CD14-positive monocyte (primary cell): ENCODE measurements at regions not wholly inside any gene's neighbourhood (a gene's known extent, or its start where the extent isn't known, plus 50 kb on each side); places are given as distances from the start of the nearest gene placed in this dataset.

Experiments
- DNase-seq, 3 donors: peaks; one replicate each; pipeline ENCODE4 v3.0.0-alpha.2; 2011 to 2022
- H2AFZ ChIP-seq: 2 replicates; pipeline ENCODE4 v1.6.0; 2012; ENCODE audit warnings: mild to moderate bottlenecking, low read depth, low read length, inconsistent platforms; ENCODE audit not compliant: insufficient read depth, poor library complexity, severe bottlenecking
- H3K27ac ChIP-seq, 2 donors: 1 replicate in 1 of 2; 2 replicates in 1 of 2; pipeline ENCODE4 v1.5.1; 2012 to 2013; ENCODE audit warnings: low read length in 2 of 2, control low read depth in 1 of 2, inconsistent platforms in 1 of 2, low read depth in 1 of 2, mild to moderate bottlenecking in 1 of 2
- H3K27me3 ChIP-seq, 2 donors: one replicate each; pipeline versions ENCODE4 v1.6.0 to v1.6.1; 2011 to 2013; ENCODE audit warnings: low read length in 2 of 2; ENCODE audit not compliant: control insufficient read depth in 2 of 2, insufficient read depth in 2 of 2
- H3K36me3 ChIP-seq, 2 donors: replicated peaks in 1 of 2; 1 replicate in 1 of 2; 2 replicates in 1 of 2; pipeline versions ENCODE4 v1.5.1 to v1.6.1; 2012 to 2013; ENCODE audit warnings: low read length in 2 of 2, control low read depth in 1 of 2, inconsistent platforms in 1 of 2, mild to moderate bottlenecking in 1 of 2; ENCODE audit not compliant: insufficient read depth in 2 of 2, control insufficient read depth in 1 of 2
- H3K4me1 ChIP-seq, 2 donors: 1 replicate in 1 of 2; 2 replicates in 1 of 2; pipeline versions ENCODE4 v1.5.1 to v1.6.1; 2012 to 2013; ENCODE audit warnings: low read length in 2 of 2, control low read depth in 1 of 2, inconsistent platforms in 1 of 2, mild to moderate bottlenecking in 1 of 2, moderate library complexity in 1 of 2; ENCODE audit not compliant: insufficient read depth in 2 of 2, control insufficient read depth in 1 of 2
- H3K4me2 ChIP-seq: replicated peaks from 2 replicates; pipeline ENCODE3; 2012; ENCODE audit warnings: low read length, moderate library complexity, mild to moderate bottlenecking; ENCODE audit not compliant: poor library complexity, severe bottlenecking; ENCODE audit errors: extremely low read depth
- H3K4me3 ChIP-seq, 3 experiments: fragments of 200-600 bp in 1 of 3; sonication (generic) in 1 of 3; replicated peaks in 1 of 3; 1 replicate in 2 of 3; 2 replicates in 1 of 3; pipeline ENCODE4 v1.5.1; 2011 to 2013; ENCODE audit warnings: low read length in 3 of 3, mild to moderate bottlenecking in 3 of 3, control low read depth in 2 of 3, low read depth in 2 of 3, inconsistent platforms in 1 of 3, moderate library complexity in 1 of 3
- H3K79me2 ChIP-seq: 2 replicates; pipeline ENCODE4 v1.6.0; 2012; ENCODE audit warnings: mild to moderate bottlenecking, control low read depth, inconsistent platforms, low read length, moderate library complexity; ENCODE audit not compliant: insufficient read depth
- H3K9ac ChIP-seq: 2 replicates; pipeline ENCODE4 v1.6.0; 2017; ENCODE audit warnings: low read length, mild to moderate bottlenecking; ENCODE audit not compliant: insufficient read depth, poor library complexity, severe bottlenecking
- H3K9me3 ChIP-seq, 2 donors: replicated peaks in 1 of 2; 1 replicate in 1 of 2; 2 replicates in 1 of 2; pipeline versions ENCODE4 v1.5.1 to v1.6.1; 2012 to 2013; ENCODE audit warnings: low read length in 2 of 2, control low read depth in 1 of 2; ENCODE audit not compliant: control insufficient read depth in 1 of 2, insufficient read depth in 1 of 2
- H4K20me1 ChIP-seq: 2 replicates; pipeline ENCODE4 v1.6.0; 2012; ENCODE audit warnings: mild to moderate bottlenecking, low read length, control low read depth, moderate library complexity; ENCODE audit not compliant: insufficient read depth
- H3K27ac Mint-ChIP-seq, 7 donors: one replicate each; pipeline ENCODE4 v1.8.0; 2020; ENCODE audit warnings: mild to moderate bottlenecking in 7 of 7, mixed read lengths in 7 of 7, moderate library complexity in 6 of 7, inconsistent platforms in 2 of 7
- H3K27me3 Mint-ChIP-seq, 3 donors: one replicate each; pipeline ENCODE4 v1.8.0; 2021 to 2022; ENCODE audit warnings: low read depth in 3 of 3, mild to moderate bottlenecking in 3 of 3, mixed read lengths in 3 of 3, moderate library complexity in 3 of 3, inconsistent platforms in 1 of 3
- H3K36me3 Mint-ChIP-seq, 2 donors: one replicate each; pipeline ENCODE4 v1.8.0; 2020; ENCODE audit warnings: mixed read lengths in 2 of 2, inconsistent platforms in 1 of 2, mild to moderate bottlenecking in 1 of 2
- H3K4me1 Mint-ChIP-seq: one replicate; pipeline ENCODE4 v1.8.0; 2020; ENCODE audit warnings: mild to moderate bottlenecking, mixed read lengths
- H3K4me3 Mint-ChIP-seq, 2 donors: one replicate each; pipeline ENCODE4 v1.8.0; 2020; ENCODE audit warnings: mild to moderate bottlenecking in 2 of 2, mixed read lengths in 2 of 2, moderate library complexity in 1 of 2
- H3K9me3 Mint-ChIP-seq, 7 donors: one replicate each; pipeline ENCODE4 v1.8.0; 2020 to 2022; ENCODE audit warnings: mixed read lengths in 7 of 7, mild to moderate bottlenecking in 6 of 7, moderate library complexity in 6 of 7, inconsistent platforms in 2 of 7
- WGBS: methylation state at CpG from one replicate; pipeline ENCODE4 v1.1.5; 2013; ENCODE audit warnings: missing lambda C conversion rate; ENCODE audit not compliant: insufficient coverage; 5-methylcytosine and 5-hydroxymethylcytosine counted together
- intact Hi-C, 2 donors: fragments of 100-400 bp; cut with micrococcal nuclease; formaldehyde crosslinking; loops; one replicate each; pipeline versions ENCODE4 v1.15.0 to v1.15.1; 2023
- TF ChIP-seq, protein P1 (sequence below): fragments of 200-600 bp; IDR thresholded peaks from one replicate; pipeline ENCODE4 v1.8.0; 2022; ENCODE audit warnings: antibody characterized with exemption, mild to moderate bottlenecking

DNA sequence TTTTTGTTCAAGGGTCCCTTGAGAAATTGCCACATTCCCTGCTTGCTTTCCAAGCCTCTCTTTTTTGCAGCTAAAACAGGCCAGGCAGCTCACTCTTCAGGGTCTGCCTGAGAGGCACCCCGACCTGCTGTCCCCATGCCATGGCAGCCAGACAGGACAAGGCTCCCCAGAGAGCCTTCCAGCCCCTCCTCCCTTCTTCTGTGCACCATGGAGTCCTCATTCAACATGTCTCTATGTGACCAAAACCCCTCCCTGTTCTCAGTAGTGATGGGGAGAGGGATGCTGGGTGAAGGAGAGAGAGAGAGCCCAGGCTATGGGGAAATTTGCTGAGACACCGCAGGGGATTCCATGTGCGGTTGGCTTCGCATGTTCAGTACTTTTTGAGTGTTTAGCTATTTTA, 384.2 kb upstream of the ZNF507 start:
- 83% methylated on average over 3 of the region's 4 CpGs for WGBS
- H3K27me3 ChIP-seq: no peaks in the 10 kb centered on the region

DNA sequence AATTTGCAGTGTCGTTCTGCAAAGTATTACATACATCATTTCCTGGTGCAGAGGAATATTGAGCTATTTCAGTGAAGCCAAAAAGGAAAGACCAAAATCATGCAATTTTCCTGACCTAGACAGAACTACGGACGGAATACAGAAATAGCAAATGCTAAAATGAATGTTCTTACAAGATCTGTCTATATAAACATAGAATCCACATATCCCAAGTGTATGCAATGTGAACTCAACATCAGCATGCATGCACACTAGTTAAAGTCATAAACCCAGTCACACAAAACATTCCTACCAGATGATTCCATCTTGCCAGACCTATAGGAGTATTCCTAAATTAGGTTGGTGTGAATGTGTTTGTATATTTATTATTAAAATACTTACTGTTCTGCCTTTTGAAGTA, 383.7 kb upstream of the ZNF507 start:
- no peaks in the 10 kb centered on the region for H3K36me3 Mint-ChIP-seq
- no peaks in the 10 kb centered on the region for H3K36me3 ChIP-seq
- H3K4me3 Mint-ChIP-seq: no peak overlapping the region
- no peak overlapping the region for H2AFZ ChIP-seq
- no peaks in the 10 kb centered on the region for H3K9me3 ChIP-seq
- H3K27me3 Mint-ChIP-seq: peaks cover 0 to 5% (median 3%) of the 10 kb centered on the region in 3 donors
- no peaks in the 10 kb centered on the region for H3K27me3 ChIP-seq
- H3K9me3 Mint-ChIP-seq: peaks cover 0 to 7% (median 2%) of the 10 kb centered on the region in 7 donors
- TF ChIP-seq, protein P1, sequence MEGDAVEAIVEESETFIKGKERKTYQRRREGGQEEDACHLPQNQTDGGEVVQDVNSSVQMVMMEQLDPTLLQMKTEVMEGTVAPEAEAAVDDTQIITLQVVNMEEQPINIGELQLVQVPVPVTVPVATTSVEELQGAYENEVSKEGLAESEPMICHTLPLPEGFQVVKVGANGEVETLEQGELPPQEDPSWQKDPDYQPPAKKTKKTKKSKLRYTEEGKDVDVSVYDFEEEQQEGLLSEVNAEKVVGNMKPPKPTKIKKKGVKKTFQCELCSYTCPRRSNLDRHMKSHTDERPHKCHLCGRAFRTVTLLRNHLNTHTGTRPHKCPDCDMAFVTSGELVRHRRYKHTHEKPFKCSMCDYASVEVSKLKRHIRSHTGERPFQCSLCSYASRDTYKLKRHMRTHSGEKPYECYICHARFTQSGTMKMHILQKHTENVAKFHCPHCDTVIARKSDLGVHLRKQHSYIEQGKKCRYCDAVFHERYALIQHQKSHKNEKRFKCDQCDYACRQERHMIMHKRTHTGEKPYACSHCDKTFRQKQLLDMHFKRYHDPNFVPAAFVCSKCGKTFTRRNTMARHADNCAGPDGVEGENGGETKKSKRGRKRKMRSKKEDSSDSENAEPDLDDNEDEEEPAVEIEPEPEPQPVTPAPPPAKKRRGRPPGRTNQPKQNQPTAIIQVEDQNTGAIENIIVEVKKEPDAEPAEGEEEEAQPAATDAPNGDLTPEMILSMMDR: no peak
- no peak for DNase-seq
- no peak overlapping the region for H3K27ac Mint-ChIP-seq
- intact Hi-C loops: no loop called here
- H3K27ac ChIP-seq: no peak overlapping the region
- H4K20me1 ChIP-seq: no peaks in the 10 kb centered on the region
- H3K4me1 ChIP-seq: no peaks in the 10 kb centered on the region
- no peak overlapping the region for H3K9ac ChIP-seq
- no peaks in the 10 kb centered on the region for H3K4me1 Mint-ChIP-seq
- H3K4me3 ChIP-seq: no peak overlapping the region
- WGBS: 50% methylated on average over 2 of the region's 3 CpGs
- no peak overlapping the region for H3K4me2 ChIP-seq
- no peaks in the 10 kb centered on the region for H3K79me2 ChIP-seq

More for the DNA sequence above, 384.2 kb upstream of the ZNF507 start:
- peaks cover 0 to 7% (median 2%) of the 10 kb centered on the region in 7 donors for H3K9me3 Mint-ChIP-seq
- peaks cover 0 to 5% (median 3%) of the 10 kb centered on the region in 3 donors for H3K27me3 Mint-ChIP-seq
- intact Hi-C loops: no loop called here
- Histone ChIP-seq H3K36me3 (no peaks in the 10 kb centered on the region), H3K79me2 (no peaks in the 10 kb centered on the region), H3K9me3 (no peaks in the 10 kb centered on the region), H3K27ac (no peak overlapping the region), H4K20me1 (no peaks in the 10 kb centered on the region), H3K4me1 (no peaks in the 10 kb centered on the region), H2AFZ (no peak overlapping the region), H3K4me3 (no peak overlapping the region), H3K4me2 (no peak overlapping the region), H3K9ac (no peak overlapping the region)
- H3K4me1 Mint-ChIP-seq: no peaks in the 10 kb centered on the region
- H3K4me3 Mint-ChIP-seq: no peak overlapping the region
- H3K27ac Mint-ChIP-seq: no peak overlapping the region
- DNase-seq: no peak
- TF ChIP-seq, protein P1: no peak
- no peaks in the 10 kb centered on the region for H3K36me3 Mint-ChIP-seq
